Erythroblast (primary cell): ENCODE measurements at regions not wholly inside any gene's neighbourhood (a gene's known extent, or its start where the extent isn't known, plus 50 kb on each side); places are given as distances from the start of the nearest gene placed in this dataset.

Experiments
- GATA1 ChIP-seq: IDR thresholded peaks from 2 replicates; pipeline ENCODE4 v1.6.1; 2011; ENCODE audit warnings: low read depth, mild to moderate bottlenecking, control low read depth, low read length, moderate library complexity
- POLR2A ChIP-seq: IDR thresholded peaks from 2 replicates; pipeline ENCODE4 v1.6.1; 2011; ENCODE audit warnings: mild to moderate bottlenecking, low read length

- TF ChIP-seq POLR2A = no peak
- TF ChIP-seq GATA1 = no peak
Measured at GRCh38 chr5:40273936-40274335, 405.8 kb upstream of the PTGER4 start.
